ENCODE measurements at regions not wholly inside any gene's neighbourhood (a gene's known extent, or its start where the extent isn't known, plus 50 kb on each side); places are given as distances from the start of the nearest gene placed in this dataset.

GRCh38 chr13:103926118-103926517 is 859.9 kb upstream of the SLC10A2 start:
- TF ChIP-seq ZFX (IDR thresholded peaks at IDR 0.05) (no peak), EZH2phosphoT487 (IDR thresholded peaks at IDR 0.05; ENCODE audit: borderline replicate concordance) (no peak), FOSL1 (IDR thresholded peaks at IDR 0.05; ENCODE audit: low read depth) (no peak), CTCF (IDR thresholded peaks at IDR 0.05 in 2 of 3, conservative IDR thresholded peaks at IDR 0.05 in 1 of 3; ENCODE audit: borderline replicate concordance in 1 of 3, insufficient read depth in 1 of 3, low read depth in 2 of 3, low read length in 2 of 3) (no peak), ZBTB33 (IDR thresholded peaks at IDR 0.05; ENCODE audit: extremely low read depth, insufficient replicate concordance, low read length) (no peak), SIN3A (IDR thresholded peaks at IDR 0.05; ENCODE audit: low read depth) (no peak), POLR2A (IDR thresholded peaks at IDR 0.05; ENCODE audit: borderline replicate concordance, extremely low read depth, insufficient read depth, insufficient read length) (no peak)
- TF ChIP-seq, protein P1, sequence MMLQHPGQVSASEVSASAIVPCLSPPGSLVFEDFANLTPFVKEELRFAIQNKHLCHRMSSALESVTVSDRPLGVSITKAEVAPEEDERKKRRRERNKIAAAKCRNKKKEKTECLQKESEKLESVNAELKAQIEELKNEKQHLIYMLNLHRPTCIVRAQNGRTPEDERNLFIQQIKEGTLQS (IDR thresholded peaks at IDR 0.05): no peak

More at GRCh38 chr13:103926118-103926517, 859.9 kb upstream of the SLC10A2 start:
- Histone ChIP-seq H3K27ac (ENCODE audit: low read depth, low read length) (no peak overlapping the region), H3K4me1 (ENCODE audit: control insufficient read depth in 1 of 2, insufficient read depth in 2 of 2, low read length in 2 of 2) (no peaks in the 10 kb centered on the region), H4K20me1 (ENCODE audit: insufficient read depth) (no peaks in the 10 kb centered on the region), H3K4me2 (ENCODE audit: low read length) (no peak overlapping the region), H3K4me3 (replicated peaks in 1 of 2; ENCODE audit: low read depth in 1 of 2, low read length in 2 of 2) (no peak overlapping the region), H3K9me3 (ENCODE audit: control insufficient read depth in 1 of 2, insufficient read depth in 1 of 2, low read depth in 1 of 2, low read length in 2 of 2) (no peaks in the 10 kb centered on the region), H3K36me3 (ENCODE audit: control insufficient read depth in 1 of 2, insufficient read depth in 2 of 2, low read length in 2 of 2) (no peaks in the 10 kb centered on the region), H2AFZ (ENCODE audit: low read depth, low read length, poor library complexity, severe bottlenecking) (no peak overlapping the region), H3K9ac (ENCODE audit: low read length) (no peak overlapping the region), H3K79me2 (ENCODE audit: insufficient read depth, low read length) (no peaks in the 10 kb centered on the region), H3K9me2 (ENCODE audit: insufficient read depth) (no peaks in the 10 kb centered on the region; the same call in 1 of the 2 replicates), H3K27me3 (ENCODE audit: insufficient read depth, low read length) (no peaks in the 10 kb centered on the region)
- CTCF ChIA-PET: no interaction called here
- DNase-seq (ENCODE audit: low read depth, low spot score): no peak
- RAD21 ChIA-PET (ENCODE audit: low non-redundant PET in 1 of 2, low total read pairs in 2 of 2, uncharacterized antibody in 2 of 2, unreplicated experiment in 2 of 2): no interaction called here
- no peak for ATAC-seq
- POLR2A ChIA-PET: no interaction called here
- intact Hi-C loops (cut with micrococcal nuclease): no loop called here
- no TSS peak for BruUV-seq (replicated peaks)

Data from HCT116 (cell line).